IPS-18a (cell line): ENCODE measurements at regions not wholly inside any gene's neighbourhood (a gene's known extent, or its start where the extent isn't known, plus 50 kb on each side); places are given as distances from the start of the nearest gene placed in this dataset.

Experiments
- H3K27ac ChIP-seq: one replicate; pipeline ENCODE4 v1.5.1; 2013; ENCODE audit warnings: low read length
- H3K27me3 ChIP-seq: one replicate; pipeline ENCODE4 v1.6.1; 2013; ENCODE audit warnings: mild to moderate bottlenecking, low read length; ENCODE audit not compliant: control insufficient read depth, insufficient read depth
- H3K36me3 ChIP-seq: one replicate; pipeline ENCODE4 v1.6.1; 2013; ENCODE audit warnings: low read depth, low read length; ENCODE audit not compliant: control insufficient read depth
- H3K4me1 ChIP-seq: one replicate; pipeline ENCODE4 v1.6.1; 2013; ENCODE audit warnings: low read depth, low read length; ENCODE audit not compliant: control insufficient read depth
- H3K4me3 ChIP-seq: one replicate; pipeline ENCODE4 v1.5.1; 2013; ENCODE audit warnings: low read length
- H3K9ac ChIP-seq: one replicate; pipeline ENCODE4 v1.6.1; 2013; ENCODE audit warnings: mild to moderate bottlenecking, low read length, moderate library complexity
- H3K9me3 ChIP-seq: one replicate; pipeline ENCODE4 v1.6.1; 2013; ENCODE audit warnings: low read depth, low read length; ENCODE audit not compliant: control insufficient read depth

DNA sequence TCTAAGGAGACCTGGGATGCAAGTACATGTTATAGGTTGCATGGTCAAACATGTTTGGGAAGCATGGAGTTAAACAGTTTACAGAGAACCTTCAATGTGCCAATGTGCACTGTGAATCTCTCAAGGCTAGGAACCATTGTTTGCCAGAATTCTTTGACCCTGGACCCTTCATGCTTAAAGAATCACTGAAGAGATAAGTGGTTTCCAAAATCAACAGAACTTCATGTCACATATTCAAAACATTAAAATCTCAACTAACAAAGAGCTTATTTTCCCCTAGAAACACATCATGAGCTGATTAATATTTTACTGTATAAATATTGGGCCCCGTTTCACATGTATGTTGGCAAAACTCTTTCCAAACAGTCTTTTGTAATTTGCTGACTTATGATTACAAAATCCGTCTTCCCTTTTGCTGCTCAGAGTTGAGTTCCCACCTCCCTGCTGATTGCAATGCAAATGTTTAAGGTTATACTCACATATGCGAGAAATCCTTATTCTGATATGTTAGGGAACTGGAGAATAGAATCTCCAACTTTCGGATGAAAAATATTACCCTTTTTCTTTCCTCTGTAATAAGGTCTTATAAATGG, 380.2 kb downstream of the DIPK2A start:
- Histone ChIP-seq H3K27ac (no peak overlapping the region), H3K9ac (no peak overlapping the region), H3K27me3 (no peaks in the 10 kb centered on the region), H3K9me3 (no peaks in the 10 kb centered on the region), H3K36me3 (no peaks in the 10 kb centered on the region), H3K4me3 (no peak overlapping the region), H3K4me1 (no peaks in the 10 kb centered on the region)

DNA sequence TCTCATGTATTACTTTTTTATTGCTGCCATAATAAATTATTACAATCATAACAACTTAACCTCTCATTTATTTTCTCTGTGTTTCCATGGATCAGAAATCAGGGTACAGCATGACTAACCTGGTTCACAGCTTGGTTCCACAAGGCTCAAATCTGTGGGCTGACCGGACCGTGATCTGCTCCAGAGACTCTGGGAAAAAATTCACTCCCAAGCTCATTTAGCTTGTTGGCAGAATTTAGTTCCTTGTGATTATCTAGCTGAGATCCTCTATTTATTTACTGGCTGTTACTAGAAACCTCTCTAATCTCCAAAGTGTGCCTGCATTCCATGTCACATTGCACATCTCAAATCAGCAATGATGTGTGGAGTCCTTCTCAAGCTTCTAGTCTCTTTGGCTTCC, 386.6 kb downstream of the DIPK2A start:
- Histone ChIP-seq H3K27ac (no peak overlapping the region), H3K4me1 (no peaks in the 10 kb centered on the region), H3K4me3 (no peak overlapping the region), H3K27me3 (no peaks in the 10 kb centered on the region), H3K9ac (no peak overlapping the region), H3K36me3 (no peaks in the 10 kb centered on the region), H3K9me3 (no peaks in the 10 kb centered on the region)

DNA sequence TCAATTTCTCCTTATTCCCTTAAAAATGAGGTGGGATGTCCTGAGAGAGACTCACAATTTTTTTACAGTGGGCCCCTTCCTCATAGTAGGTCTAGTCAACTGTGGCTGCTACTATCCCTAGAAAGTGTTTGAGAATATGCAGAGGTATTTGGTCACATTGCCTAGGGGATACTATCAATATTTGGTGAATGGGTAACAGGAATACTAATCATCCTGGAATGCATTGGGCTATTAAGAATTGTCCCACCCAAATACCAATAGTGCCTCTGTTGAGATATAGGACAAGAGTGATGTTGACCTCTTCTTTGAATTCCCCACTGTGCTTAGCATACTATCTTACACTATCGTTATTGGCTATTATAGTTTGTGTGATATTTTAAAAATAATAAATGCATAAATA, 389.4 kb downstream of the DIPK2A start:
- Histone ChIP-seq H3K27ac (no peak overlapping the region), H3K36me3 (no peaks in the 10 kb centered on the region), H3K4me3 (no peak overlapping the region), H3K4me1 (no peaks in the 10 kb centered on the region), H3K9ac (no peak overlapping the region), H3K27me3 (no peaks in the 10 kb centered on the region), H3K9me3 (no peaks in the 10 kb centered on the region)

DNA sequence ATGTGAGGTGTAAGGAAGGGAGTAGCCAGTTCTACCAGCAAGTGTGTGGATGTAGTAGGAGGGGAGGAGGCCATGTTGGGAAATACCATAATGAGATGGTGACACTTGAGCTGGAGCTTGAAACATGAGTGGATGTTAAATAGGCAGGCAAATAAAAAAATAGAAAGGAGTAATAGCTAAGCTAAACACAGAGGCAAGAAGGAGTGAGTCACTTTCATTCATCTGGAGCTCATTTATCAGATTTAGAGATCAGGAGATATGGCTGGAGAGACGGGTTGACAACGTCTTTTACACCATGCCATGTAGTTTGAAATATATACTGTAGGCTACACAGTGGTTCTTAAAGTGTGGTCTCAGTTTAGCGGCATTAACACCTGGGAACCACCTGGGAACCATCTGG, 390.5 kb downstream of the DIPK2A start:
- Histone ChIP-seq H3K36me3 (no peaks in the 10 kb centered on the region), H3K27ac (no peak overlapping the region), H3K4me1 (no peaks in the 10 kb centered on the region), H3K9me3 (no peaks in the 10 kb centered on the region), H3K4me3 (no peak overlapping the region), H3K9ac (no peak overlapping the region), H3K27me3 (no peaks in the 10 kb centered on the region)

DNA sequence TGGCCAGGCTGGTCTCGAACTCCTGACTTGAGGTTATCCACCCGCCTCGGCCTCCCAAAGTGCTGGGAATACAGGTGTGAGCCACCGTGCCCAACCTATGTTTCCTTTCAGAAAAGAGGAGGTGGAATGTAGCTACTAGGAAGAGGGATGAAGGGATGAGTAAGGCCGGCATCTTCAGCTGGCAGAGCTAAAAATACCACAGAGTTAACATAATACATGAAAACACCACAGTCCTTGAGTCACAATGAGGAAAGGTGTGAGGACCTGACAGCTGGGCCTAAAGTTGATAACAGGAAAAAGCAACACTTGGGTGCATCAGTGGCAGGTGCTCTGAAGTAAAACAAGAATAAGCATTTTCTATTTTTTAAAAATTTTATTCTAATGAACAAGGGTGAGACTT, 392.2 kb downstream of the DIPK2A start:
- Histone ChIP-seq H3K4me1 (no peaks in the 10 kb centered on the region), H3K9ac (no peak overlapping the region), H3K9me3 (no peaks in the 10 kb centered on the region), H3K36me3 (no peaks in the 10 kb centered on the region), H3K27me3 (no peaks in the 10 kb centered on the region), H3K4me3 (no peak overlapping the region), H3K27ac (no peak overlapping the region)

DNA sequence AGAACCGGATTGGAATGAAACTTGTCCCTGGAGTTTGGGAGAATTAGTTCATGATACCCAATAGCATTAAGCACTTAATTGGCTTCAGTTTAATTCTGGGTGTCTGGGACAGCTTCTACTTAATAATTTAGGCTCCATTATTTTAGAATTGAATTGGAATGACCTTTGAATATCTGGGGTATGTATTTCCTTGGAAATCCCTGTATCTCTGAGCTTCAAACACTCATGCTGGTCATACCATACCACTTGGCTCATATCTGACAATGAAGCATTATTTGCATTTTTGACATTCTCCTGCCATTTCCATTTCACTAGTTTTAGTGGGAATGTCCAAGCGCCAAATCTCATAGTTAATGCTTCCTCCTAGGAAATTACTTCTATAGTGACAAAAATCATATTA, 393.1 kb downstream of the DIPK2A start:
- Histone ChIP-seq H3K36me3 (no peaks in the 10 kb centered on the region), H3K4me1 (no peaks in the 10 kb centered on the region), H3K9me3 (no peaks in the 10 kb centered on the region), H3K4me3 (no peak overlapping the region), H3K27me3 (no peaks in the 10 kb centered on the region), H3K27ac (no peak overlapping the region), H3K9ac (no peak overlapping the region)

DNA sequence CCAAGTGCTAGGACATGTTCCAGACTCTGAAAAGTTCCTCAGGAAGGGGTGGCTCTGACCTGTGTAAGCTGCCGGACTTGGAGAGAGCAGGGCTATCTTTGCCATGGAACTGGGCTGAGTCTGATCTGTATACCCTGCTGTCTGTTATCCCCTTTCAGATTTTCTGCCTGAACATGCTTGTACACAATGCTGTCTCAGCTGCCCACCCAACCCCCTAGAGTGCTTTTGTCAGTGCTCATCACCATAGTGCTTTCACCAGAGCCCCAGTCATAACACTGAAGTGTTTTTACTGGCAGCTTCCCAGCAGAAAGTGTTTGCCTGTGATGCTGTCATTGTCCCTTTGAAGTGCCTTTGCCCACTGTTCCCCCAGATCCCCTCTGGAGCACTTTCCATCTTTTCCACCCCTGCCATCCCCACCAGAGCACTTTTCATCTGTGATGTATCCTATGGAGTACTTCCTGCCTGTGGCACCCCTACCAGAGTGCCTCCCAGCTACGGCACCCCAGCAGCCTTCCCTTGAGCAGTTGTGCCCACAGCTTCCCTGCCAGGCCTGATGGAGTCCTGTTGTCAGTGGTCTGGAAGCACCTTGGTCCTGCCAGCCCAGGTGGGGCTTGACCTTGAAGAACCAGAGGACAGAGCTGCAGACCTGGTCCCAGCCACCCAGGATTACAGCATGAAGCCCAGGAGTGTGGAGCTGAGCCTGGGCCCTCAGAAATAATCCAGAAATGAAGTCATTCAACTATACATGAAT, 397.7 kb downstream of the DIPK2A start:
- Histone ChIP-seq H3K9me3 (no peaks in the 10 kb centered on the region), H3K27me3 (no peaks in the 10 kb centered on the region), H3K9ac (no peak overlapping the region), H3K4me3 (no peak overlapping the region), H3K4me1 (no peaks in the 10 kb centered on the region), H3K36me3 (no peaks in the 10 kb centered on the region), H3K27ac (no peak overlapping the region)

DNA sequence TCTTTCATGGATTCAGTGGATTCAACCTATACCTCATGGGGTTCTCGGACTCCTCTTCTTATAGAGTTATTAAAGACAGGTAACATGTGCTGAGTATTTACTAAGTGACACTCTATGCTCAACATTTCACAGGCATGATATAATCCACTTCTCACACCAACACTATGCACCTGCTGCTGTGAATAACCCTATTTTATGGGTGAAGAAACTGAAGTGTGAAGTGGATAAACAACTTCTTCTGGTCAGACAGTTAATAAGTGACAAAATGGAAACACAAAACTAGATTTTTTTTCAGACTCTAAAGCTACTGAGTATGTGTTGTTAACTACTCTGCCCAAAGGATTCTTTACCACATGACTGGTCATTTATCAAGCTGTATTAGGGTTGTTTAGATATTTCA, 403.5 kb downstream of the DIPK2A start:
- H3K4me3 ChIP-seq, result no peak overlapping the region
- H3K27ac ChIP-seq, result no peak overlapping the region
- no peak overlapping the region for H3K9ac ChIP-seq
- H3K9me3 ChIP-seq, result no peaks in the 10 kb centered on the region
- no peaks in the 10 kb centered on the region for H3K27me3 ChIP-seq
- no peaks in the 10 kb centered on the region for H3K36me3 ChIP-seq
- H3K4me1 ChIP-seq, result no peaks in the 10 kb centered on the region

DNA sequence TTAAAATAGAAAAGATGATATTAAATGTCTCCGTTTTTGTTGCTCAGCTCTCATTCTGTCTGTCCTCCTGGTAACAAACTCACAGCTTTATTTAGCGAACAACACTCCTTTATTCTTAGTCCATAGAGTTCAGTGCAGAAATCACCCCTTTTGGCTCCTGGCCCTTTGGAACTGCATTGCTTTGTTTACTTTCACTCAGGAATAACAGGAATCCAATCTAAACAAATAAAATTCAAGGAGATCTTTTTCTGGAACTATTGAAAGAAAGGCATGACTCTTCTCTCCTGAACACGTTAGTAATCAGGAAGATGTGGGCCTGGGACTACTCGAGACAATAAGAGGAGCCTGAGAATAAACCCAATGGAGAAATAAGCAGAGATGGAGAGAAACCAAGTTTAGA, 409.2 kb downstream of the DIPK2A start:
- no peaks in the 10 kb centered on the region for H3K27me3 ChIP-seq
- no peaks in the 10 kb centered on the region for H3K36me3 ChIP-seq
- no peaks in the 10 kb centered on the region for H3K9me3 ChIP-seq
- no peak overlapping the region for H3K9ac ChIP-seq
- H3K4me3 ChIP-seq, result no peak overlapping the region
- peaks cover 14% of the 10 kb centered on the region for H3K4me1 ChIP-seq
- no peak overlapping the region for H3K27ac ChIP-seq

DNA sequence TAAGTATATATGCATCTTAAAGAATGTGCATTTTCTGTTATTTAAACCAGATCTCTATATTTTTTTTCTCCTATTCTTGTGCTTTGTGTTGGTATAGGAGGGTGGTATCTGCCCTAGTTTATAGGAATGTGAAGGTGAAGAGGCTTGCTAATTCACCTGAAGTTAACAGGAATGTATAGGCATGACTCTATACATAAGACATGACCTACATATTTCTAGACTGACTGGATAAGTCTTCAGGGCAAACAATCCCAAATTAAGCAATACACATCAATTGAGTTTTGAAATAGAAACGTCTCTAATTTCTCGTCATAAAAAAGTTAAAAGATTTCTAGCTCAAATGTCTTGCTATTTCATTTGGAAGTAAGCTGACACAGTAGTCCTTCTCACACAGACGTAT, 410.0 kb downstream of the DIPK2A start:
- no peaks in the 10 kb centered on the region for H3K36me3 ChIP-seq
- no peak overlapping the region for H3K27ac ChIP-seq
- no peak overlapping the region for H3K9ac ChIP-seq
- H3K27me3 ChIP-seq, result no peaks in the 10 kb centered on the region
- H3K9me3 ChIP-seq, result no peaks in the 10 kb centered on the region
- H3K4me3 ChIP-seq, result no peak overlapping the region
- peaks cover 14% of the 10 kb centered on the region for H3K4me1 ChIP-seq

DNA sequence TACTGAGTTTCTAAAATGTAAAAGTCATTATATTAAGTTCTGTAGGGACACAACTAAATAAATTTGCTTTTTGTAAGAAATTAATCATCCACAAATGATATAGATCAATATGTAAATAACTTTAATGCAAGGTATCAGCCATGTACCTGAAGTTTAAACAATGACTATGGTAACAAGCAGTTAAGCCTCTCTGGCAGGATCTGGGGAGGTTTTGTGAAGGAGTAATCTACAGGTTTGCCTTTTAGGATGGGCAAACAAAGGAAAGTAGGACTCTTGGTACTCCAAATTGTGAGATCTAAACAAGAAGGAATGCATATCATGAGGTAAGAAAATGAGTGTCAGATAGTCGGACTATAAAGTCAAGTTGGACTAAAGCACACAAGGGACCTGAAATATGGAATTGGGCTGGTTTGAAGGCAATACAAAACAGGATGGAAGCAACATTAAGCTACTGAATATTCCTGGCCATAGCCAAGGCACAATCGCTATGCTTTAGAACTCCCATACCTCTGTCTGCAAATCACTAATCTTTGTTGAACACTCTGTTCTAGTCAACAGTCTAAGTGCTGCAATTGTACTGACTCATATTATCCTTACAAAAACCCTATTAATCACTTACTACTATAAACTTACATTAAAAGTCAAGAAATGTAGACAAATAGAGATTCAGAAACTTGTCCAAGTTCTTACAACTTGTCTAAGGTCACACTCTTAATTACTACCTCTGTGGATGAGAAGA, 412.8 kb downstream of the DIPK2A start:
- Histone ChIP-seq H3K36me3 (no peaks in the 10 kb centered on the region), H3K9ac (no peak overlapping the region), H3K27ac (no peak overlapping the region), H3K4me1 (peaks cover 14% of the 10 kb centered on the region), H3K4me3 (no peak overlapping the region), H3K9me3 (no peaks in the 10 kb centered on the region), H3K27me3 (no peaks in the 10 kb centered on the region)

DNA sequence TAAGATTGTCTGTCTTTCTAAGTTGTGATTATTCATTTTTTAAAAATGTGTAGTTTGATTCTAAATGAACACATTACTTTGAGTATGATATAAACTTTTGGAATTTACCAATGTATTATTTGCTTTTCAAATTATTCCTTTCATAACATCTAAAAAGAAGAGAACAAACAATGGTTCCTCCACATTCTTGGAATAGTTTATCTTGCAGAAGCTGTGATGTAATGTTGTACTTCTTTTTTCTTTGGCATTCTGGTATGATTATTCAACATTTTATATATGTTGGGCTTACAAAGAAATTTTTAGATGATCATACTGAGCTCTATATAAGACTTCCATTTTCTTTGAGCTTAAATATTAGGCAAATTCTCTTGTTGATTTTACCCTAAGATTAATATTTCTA, 419.2 kb downstream of the DIPK2A start:
- Histone ChIP-seq H3K4me3 (no peak overlapping the region), H3K27ac (no peak overlapping the region), H3K9ac (no peak overlapping the region), H3K36me3 (no peaks in the 10 kb centered on the region), H3K4me1 (no peaks in the 10 kb centered on the region), H3K27me3 (no peaks in the 10 kb centered on the region), H3K9me3 (no peaks in the 10 kb centered on the region)
